AML-193 (cell line): ENCODE measurements at regions not wholly inside any gene's neighbourhood (a gene's known extent, or its start where the extent isn't known, plus 50 kb on each side); places are given as distances from the start of the nearest gene placed in this dataset.
"Not testable (repeated sequence)": the region's sequence is repeated elsewhere in the genome, so short reads cannot be mapped to it uniquely, and the experiment has no call there.

Source experiments
- DNase-seq, 2 experiments: peaks; one replicate each; lab custom pipeline; 2025; lab: John Stamatoyannopoulos, UW

DNA sequence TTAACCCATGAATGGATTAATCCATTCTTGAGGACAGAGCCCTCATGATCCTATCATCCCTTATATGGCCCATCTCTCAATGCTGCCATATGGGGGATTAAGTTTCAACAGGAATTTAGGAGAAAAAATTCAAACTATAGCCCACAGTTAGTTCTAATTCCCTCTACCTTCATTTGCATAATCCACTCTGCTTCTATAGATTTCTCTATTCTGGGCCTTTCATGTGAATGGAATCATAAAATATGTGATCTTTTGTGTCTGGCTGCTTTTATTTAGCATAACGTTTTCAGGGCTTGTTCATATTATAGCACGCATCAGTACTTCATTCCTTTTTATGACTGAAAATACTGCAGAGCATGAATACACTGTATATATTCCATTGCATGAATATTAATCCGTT lies 55.4 kb downstream of the CTSL start:
- no peak for DNase-seq

DNA sequence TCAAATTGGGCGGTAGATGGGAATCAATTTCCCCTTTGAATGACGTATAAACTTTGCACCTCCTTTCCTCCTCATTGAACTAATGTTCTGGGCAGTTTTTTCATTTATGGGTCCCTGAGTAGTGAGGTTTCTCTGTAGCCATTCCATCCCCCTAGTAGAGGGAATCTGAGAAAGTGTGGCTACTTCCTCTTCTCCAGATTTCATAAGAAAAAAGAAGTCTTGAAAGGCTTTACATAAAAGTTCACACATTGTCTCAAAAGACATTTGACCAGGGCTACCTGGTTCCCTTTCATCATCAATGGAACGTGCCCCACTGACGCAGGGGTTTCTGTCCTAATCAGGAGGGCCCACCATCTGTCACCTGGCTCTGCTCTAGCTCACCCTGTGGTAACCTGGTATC lies 57.3 kb downstream of the CTSL start:
- no peak for DNase-seq

DNA sequence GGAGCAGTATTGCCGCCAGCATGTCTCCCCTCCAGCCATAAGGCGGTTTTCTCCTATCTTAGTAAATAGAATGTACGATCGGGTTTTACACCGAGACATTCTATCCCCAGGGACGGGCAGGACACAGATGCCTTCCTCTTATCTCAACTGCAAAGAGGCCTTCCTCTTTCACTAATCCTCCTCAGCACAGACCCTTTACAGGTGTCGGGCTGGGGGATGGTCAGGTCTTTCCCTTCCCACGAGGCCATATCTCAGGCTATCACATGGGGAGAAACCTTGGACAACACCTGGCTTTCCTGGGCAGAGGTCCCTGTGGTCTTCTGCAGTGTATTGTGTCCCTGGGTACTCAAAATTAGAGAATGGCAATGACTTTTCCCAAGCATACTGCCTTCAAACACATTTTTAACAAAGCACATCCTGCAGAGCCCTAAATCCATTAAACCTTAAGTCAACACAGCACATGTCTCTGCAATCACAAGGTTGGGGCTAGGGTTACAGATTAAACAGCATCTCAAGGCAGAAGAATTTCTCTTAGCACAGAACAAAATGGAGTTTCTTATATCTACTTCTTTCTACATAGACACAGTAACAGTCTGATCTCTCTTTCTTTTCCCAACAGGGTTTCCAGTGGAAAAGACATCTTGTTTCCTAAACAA lies 59.5 kb downstream of the CTSL start:
- DNase-seq, result not testable (repeated sequence)

DNA sequence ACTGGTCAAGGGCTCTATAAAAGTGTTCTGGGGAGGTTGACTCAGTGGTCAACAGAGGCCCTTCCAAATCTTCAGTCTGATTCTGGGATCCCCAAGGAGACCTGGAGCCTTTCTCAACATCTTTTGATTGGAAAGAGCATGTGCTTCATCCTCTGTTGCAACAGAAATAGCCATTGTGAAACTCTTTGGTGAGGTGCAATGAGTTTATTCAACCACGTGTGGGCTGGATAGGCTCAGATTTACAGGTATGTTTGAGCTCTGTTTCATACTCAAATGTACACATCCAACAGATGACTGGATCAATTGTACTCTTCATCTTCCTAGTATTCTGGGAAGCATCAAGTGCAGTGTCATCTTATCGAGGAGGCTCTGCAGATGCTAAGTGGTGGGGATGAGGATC lies 60.5 kb downstream of the CTSL start:
- DNase-seq, result no peak

DNA sequence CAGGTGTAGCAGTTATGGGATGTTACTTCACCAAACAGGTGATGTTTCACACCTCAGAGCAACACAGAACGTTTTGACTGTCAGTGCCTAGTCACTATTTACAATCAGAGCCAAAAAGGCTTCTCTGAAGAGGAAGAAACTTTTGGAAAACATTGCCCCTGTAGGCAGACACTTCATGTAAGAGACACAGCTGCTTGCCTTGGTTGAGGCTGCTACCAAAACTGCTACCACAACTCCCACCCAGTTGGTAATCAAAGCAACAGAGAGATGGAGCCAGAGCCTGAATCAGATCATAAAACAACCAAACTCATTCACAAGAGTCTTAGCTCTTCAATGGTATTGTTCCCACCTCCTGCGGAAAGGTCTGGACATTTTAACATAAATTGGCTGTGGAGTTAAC lies 61.0 kb downstream of the CTSL start:
- no peak for DNase-seq

DNA sequence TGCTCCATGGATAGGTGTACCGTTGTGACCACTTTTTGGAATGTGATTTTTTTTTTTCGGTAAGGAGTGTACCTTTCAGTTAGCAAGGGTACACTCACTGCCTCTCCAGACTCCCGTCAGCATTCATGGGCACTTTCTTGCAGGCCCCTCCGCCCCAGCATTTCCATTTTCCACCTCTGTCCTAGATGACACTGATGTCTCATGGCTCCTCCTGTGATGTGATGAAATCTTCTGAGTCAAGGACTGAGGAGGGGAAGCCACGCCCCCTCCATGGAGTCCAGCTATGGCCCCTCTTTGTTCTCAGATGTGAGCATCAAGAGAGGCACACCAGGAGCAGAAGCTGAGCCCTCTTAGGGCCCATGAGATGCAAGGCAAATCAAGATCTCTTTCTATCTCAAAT lies 61.8 kb downstream of the CTSL start:
- no peak for DNase-seq

DNA sequence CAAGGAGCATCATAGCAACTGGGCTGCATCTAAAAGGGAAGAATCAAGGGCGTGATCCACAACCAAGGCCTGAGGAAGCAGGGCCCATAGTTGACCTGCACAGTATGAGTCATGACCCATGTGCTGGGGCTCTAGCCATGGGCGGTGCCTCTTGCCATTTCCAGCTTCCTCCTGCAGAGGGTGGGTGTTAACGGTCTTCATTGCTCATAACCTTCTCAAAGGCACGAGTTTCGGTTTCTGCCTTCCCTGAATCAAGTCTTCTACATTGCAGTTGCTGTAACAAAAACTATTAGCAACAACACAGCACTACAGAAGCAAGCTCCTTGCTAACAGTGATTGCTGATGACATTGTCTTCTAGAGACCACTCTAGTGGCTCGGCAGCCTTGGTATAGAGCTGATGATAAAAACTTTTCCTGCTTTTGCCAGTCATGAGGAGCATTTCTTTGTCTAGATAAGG lies 66.9 kb downstream of the CTSL start:
- peak; percentile 87 to 90 for DNase-seq

DNA sequence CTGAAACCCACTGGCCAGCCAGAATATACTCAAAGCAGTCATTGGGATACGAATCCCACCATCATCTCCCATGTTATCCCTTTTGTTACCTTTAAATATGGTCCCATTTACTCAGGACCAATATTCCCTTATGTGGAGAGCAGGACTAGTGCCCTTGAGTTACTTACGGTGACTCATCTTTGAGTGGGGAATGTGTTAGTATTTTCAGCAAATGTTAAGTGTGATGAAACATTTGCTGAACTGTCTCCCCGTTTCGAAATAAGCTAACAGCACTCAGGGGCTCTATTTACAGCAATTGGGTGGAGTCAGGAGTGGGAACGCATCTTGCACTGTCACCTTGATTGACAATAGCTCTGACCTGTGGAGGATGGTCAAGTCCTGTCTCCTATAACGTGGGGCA lies 67.4 kb downstream of the CTSL start:
- peak; percentile 75 to 84 for DNase-seq

DNA sequence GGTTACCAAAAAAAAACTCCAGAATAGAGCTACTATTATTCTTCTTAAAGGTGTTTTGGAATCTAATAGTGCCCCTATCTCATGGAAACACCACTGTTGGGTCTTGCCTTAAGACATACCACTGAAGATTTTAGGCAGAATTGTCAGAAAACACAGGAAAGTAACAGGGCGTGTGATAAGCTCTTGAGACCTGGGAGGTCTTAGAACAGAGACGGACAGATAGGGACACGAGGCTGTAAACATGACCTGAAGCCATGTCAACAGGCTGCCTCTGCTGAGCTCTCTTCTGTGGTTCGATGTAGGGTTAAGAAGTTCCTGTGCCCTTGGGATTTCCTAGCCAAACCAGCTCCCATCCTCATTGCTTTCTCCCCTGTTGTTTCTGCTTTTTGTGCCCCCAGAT lies 69.3 kb downstream of the CTSL start:
- no peak for DNase-seq

DNA sequence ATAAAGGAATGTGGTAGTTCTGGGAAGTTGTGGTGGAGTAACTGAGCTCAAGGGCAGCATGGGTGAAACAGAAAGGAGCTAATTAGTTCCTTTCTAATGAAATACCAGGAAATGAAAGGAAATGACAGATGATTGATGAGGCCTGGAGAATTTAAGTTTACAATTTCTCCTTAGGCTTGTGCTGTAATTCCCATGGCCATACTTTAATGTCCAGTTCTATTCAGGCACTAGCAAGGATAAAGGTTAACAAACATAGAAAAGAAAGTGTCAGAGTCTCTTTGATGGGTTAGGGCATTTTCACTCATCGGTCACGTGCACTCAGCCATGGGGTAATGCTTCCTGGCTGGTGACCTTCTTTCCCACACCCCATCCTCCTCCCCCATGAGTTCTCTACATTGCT lies 70.3 kb downstream of the CTSL start:
- DNase-seq, result no peak

DNA sequence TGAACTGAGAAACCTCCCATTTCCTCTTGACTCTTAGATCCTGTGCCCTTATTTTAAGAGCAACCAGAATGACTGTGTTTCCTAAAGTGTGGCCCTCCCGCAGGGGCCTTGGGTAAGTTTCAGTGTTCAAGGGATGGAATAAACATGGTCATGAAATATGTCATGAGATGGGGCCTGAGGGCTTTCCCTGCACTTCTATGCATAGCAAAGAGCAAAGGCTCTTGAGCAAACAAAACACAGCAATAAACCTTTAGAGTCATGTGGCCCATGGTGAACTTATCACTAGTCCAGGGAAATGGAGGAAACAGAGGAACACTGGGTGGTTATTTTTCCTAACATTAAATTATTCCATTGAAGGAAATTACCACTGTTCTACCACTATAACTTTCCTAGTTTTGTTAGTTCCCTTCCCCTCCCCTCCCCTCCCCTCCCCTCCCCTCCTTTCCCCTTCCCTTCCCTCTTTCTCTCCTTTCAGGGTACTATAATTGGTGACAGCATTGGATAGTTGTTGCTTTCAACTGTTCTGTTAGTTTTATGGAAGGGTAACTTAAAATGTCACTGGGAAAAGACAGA lies 72.4 kb downstream of the CTSL start:
- no peak for DNase-seq

DNA sequence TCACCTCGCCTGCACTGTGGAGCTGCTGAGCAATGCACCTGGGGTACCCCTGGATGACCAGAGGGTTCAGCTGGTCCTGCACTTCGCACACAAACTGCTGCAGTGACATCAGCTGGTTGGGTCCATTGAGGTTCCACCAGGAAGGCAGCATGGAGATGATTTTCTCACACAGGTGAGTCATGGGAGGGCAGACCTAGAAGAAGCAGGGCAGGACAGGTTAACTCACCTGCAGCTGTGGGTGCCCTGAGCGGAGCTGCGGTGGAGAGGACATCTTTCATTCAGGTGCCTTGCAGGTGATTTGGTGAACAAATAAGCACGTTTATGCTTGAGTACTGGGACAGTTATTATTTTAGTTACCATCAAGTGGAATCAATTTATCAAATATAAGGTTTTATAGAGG lies 73.6 kb downstream of the CTSL start:
- DNase-seq, result no peak

DNA sequence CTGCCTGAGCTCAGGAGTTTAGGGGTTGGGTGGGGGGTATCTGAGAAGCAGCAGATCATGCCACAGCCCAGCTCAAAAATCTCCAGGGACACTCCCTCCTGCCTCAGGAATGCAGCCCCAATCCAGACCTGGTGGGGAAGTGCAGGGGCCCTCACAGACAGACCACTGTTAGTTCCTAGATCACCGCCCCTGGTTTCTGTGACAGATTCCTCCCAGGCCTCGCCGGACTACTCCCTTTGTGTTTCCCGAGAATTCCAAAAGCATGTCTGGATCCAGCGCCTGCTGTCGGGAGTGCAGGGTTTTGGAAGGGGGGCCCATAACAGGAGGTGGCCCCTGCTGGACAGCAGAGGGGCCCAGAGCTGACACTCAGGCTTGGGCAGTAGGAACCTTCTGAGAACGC lies 74.5 kb downstream of the CTSL start:
- DNase-seq, result no peak

DNA sequence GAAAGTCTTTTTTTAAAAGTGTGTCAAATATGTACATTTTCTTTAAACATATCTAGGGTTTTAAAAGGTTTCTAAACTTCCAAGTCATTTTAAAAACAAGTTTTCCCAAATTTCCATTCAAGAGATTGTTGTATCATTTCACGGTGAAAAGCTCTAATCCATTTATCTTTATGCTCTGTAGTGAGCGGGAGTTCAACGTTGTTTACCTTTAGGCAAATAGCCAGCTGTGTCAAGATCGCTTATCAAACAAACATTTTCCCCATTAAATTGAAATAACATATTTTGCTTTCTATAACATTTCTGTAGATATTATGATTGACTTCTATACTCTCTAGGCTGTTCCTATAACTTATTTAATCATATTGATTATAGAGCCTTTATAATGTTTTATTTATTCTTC lies 75.1 kb downstream of the CTSL start:
- no peak for DNase-seq

DNA sequence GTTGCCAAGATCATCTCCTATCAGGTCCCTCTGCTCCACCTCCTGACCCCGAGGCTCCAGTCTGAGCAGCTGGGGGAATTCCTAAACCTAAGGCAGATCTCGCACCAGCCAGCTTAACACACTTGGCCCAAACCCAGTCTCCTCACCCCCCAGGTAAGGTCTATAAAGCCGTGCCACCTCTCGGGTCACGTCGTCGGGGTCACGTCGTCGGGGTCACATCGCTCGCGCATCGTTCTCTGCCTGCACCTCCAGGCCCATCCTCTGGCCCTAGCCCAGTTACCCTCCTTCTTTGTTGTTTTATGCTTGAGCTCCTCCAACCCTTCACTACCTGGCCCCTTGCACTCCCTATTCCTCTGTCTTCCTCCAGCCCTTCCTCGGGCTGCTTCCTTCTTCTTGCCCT lies 77.2 kb downstream of the CTSL start:
- DNase-seq, result no peak

DNA sequence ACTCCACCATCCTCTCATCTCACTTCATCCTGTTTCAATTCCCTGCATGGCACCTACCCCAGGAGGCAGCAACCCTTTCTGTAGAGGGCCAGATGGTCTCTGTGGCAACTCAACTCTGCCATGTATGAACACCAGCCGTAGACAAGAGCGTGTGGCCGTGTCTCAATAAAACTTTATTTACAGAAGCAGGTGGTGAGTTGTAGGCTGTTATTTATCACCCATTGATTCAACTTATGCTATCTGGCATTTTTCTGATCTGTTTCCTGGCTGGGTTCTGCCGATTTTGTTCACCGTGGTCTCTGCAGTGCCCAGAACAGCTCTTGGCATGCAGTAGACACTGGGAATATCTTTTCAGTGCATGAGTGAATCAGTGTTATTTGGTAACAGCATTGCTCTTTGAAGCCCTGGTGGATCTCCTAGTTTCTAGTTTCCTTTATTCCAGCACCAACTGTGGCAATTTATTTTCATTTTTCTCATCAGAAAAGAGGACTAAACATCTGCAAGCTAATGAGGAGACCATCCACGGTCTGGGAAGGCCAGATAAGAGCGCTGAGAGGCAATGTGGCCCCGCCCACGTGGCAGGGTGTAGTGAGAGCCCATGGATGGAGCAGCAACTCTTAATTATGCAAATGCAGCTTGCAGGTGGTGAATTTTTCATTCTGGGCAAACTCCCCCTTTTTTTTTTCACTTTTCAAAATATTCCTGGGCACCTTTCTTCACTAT lies 77.9 kb downstream of the CTSL start:
- no peak for DNase-seq

DNA sequence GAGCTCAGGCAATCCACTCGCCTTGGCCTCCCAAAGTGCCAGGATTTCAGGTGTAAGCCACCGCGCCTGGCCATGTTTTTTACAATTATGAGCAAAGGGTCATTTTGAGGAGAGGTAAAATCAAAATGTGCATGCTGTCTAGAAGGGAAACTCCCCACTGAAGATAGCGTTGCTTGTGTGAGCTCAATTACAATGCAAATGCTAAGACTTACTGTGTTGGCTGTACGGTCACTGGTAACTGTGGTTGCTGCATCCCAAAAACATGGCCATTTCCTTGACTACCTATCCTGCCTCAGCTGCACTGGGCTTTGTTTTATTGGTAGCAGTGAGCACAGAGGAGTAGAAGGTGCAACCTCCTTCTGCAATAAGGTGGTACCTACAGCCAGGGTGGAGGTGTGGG lies 77.4 kb upstream of the SPATA31E1 start:
- DNase-seq, result no peak

DNA sequence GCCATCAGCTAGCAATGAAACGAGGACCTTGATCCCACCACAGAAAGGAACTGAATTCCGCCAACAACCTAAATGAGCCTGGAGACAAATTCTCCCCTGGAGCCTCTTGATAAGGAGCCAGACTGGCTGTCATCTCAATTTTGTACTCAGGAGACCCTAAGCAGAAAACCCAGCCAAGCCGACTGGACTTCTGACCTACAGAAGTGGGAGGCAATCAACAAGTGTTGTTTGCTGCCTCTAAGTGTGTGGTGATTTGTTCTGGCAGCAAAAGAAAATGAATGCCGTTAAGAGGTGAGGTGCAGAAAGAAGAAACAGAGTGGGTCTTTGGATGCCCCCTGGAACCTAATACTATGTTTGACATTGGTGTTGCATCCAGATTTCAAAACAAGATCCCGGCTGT lies 72.7 kb upstream of the SPATA31E1 start:
- no peak for DNase-seq

DNA sequence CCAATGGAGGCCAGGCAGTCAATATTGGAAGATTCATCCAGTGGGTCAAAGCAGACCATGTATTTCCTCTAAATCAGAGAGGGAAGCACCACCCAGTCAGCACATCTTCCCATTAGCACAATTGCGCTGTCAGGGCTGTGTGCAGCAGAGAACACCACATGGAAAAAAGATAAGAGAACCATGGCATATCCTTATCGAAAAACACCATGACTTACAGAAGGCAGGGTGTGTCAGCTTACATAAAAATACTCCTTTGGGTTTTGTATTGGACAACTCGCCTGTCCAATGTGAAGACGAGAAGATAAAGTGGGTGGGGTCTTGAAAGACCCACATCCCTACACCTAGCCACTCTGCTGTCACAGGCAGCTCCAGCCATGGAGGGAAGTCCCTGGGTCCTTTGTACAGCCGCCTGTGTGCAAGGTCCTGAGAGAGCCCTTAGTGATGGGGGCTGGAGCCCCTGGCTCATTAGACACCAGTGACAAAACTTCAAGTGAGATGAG lies 71.9 kb upstream of the SPATA31E1 start:
- no peak for DNase-seq

DNA sequence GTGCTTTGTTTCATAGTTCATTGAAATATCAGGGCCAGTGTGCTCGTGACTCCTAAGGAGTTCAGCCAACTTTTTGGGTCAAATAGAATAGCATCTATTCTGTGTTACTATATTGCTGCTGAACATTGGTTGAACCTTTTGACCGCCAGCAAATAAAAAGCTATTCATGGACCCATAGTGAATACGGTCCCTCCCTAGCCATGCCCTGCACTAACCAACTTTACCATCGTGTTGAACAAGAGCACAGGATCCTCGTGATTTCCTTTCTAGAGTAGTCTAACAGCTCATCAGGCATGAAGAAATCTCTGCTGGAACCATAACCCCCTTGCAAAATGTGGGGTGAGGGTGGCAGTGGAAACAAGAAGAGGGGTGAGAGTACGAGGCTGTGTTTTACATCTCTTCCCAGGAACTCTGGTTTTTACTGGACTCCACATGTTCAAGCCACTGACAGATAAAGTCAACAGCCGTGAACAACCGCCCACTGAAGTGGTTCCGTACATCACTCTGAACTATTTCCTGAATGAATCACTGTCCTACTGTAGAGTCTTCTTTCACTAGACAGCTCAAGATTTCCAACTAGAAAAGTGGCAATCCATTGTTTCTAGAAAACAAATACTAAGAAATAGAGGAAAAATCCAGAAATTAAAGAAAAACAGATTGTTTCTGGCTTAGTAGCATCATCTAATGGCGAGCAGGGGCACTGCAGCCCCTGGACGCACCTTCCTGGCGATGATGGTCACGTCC lies 70.1 kb upstream of the SPATA31E1 start:
- peak in 1 of 2 experiments; percentile 1 for DNase-seq

DNA sequence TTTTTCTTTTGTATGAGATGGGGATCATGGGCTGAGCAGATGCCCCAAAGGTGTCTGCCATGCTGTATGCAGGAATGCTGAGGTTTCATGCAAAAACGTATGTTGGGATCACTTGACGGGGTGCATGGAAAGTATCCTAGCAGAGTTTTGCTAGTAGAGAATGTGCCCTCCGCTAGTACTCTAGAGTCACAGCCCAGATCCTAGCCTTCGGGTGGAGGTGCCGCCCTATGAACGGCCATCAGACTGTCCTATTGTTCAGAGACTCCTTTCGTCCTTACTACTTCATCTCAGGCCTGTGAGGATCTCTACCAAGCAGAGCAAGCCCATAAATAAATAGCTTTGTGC lies 69.6 kb upstream of the SPATA31E1 start:
- no peak for DNase-seq

DNA sequence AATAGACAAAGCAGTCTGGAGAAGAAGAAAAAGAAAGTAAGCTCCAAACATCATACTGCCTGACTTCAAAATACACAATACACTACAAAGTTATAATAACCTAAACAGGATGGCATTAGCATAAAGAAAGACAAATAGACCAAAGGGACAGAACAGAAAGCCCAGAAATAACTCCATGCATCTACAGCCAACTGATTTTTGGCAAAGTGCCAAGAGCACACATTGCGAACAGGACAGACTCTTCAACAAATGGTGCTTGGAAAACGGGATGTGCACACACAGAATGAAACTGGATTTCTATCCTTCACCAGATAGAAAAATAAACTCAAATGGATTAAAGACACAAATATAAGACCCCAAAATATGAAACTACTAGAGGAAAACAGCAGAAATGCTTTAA lies 66.6 kb upstream of the SPATA31E1 start:
- DNase-seq, result no peak

DNA sequence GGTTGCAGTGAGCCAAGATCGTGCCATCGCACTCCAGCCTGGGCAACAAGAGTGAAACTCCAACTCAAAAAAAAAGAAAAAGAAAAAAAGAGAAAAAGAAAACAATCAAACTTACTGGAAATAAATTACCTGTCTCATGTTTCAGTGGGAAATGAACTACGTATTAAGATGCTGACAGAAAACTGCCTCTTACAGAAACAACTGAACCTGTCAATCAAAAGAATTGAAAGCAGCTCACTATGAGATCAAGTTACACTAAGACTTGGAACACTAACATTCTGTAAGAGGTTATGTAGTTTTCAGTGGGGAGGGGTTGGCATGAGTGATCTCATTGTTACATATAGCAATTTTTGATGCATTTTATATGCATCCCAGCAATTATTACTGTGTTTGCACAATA lies 64.4 kb upstream of the SPATA31E1 start:
- DNase-seq, result no peak
